ENCODE measurements at regions not wholly inside any gene's neighbourhood (a gene's known extent, or its start where the extent isn't known, plus 50 kb on each side); places are given as distances from the start of the nearest gene placed in this dataset.

DNA sequence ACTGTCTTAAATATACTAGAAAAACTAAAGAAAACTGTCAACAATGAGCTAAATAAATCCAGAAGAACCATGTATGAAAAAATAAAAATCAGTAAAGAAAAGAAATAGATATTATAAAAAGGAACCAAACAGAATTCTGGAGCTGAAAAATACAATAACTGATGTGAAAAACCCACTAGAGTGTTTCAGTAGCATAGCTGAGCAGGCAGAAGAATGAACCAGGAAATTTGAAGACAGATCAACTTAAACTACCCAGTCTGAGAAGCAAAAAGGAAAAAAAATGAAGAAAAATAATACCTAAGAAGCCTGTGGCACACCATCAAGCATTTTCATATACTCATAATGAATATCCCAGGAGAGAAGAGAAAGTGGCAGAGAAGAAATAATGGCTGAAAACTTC, 240.1 kb upstream of the RXFP2 start:
- TF ChIP-seq POLR2A (IDR thresholded peaks at IDR 0.05; ENCODE audit: low read depth, low read length) (no peak), POLR2AphosphoS5 (IDR thresholded peaks at IDR 0.05; ENCODE audit: low read depth, low read length) (no peak), SPI1 (IDR thresholded peaks at IDR 0.05; ENCODE audit: low read depth, low read length) (no peak)

All from GM12891 (cell line).